HPDE6-E6E7 (cell line): ENCODE measurements at regions not wholly inside any gene's neighbourhood (a gene's known extent, or its start where the extent isn't known, plus 50 kb on each side); places are given as distances from the start of the nearest gene placed in this dataset.

Experiments used
- DNase-seq: peaks from one replicate; pipeline ENCODE4 v3.0.0; 2011; ENCODE audit warnings: missing footprints; ENCODE audit errors: extremely low spot score

DNA sequence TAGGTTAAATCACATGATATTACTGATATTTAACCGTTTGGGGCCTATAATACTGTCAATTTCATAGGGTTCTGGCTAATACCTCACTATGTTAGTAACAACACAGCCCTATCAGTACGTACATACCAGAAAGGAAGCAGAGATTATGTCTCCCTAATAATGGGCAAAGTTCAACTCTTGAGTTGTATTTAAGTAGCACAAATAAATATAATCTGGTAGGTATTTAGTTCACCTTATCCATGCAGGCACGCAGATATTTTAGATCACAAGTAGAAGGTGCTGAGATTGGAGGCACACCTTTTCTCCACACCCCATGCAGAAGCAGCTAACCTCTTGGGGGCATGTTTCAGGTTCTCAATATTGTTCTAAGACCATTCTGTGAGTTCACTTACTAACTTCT lies 118.9 kb downstream of the IRS1 start:
- no peak for DNase-seq

DNA sequence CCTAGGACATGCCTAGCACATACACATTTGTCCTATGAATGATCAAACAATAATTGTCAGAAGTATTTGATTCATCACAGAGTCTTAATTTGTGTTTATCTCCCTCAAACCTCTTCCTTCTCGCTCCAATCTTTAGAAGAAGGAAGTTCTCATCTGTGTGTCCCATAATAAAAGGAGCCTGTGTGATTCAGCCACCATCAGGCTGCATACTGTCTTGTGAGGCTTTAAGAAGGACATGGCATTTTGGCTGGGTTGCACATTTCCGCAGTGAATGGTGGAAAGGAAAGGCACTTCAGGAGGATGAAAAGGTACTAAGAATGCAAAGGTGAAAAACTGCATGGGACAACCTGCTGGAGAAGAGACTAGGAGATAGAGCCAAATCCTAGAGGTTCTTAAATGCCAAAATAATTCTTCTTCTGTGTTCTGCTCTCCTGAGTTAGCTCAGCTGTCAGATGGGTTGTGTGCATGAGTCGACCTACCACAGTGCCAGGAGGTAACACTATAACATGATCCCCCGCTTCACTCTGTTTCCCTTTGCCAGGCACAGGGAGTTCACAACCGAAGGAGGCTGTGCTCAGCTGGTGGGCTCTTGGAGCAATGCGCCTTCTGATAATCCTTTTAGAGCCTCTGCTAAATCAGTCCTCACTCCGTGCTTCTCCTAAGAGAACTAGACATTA lies 120.1 kb downstream of the IRS1 start:
- no peak for DNase-seq

DNA sequence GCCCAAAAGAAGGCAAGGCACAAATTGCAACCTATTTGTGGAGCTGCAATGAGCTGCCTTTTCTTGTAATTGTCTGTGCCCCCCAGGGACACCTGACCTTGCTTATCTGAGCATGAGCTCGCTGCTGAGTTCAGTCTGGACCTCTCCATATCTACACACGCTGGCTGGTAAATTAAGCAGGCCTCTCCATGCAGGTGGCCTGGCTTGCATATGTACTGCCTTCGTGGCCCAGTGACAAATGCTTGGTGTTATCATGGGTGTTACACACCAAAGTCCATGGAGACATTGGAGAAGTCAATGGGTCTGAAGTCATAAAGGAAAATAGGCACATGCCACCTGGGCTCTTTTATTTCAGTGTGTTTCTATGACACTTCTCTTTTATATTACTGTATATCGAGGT lies 121.2 kb downstream of the IRS1 start:
- no peak for DNase-seq

GRCh38 chr2:226677080-226677479 lies 122.5 kb downstream of the IRS1 start:
- DNase-seq, result no peak

GRCh38 chr2:226676618-226677017 lies 123.0 kb downstream of the IRS1 start:
- no peak for DNase-seq

DNA sequence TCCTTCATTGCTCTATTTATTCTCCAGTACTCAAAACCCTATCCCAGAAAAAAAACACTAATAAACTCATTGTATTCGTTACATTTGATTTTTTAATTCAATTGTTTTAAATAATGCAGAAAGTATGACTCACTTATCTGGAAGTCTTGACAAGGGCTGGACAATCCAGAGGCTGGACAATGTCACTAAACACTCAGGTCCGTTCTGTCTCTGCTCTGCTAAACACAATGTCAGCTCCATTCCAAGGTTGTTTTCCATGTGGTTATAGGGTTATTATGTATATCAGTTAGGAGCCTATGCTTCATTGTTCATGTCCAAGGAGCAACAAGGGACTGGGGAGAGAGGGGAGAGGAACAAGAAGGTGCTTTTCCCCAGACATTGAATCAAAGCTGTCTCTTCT lies 125.5 kb downstream of the IRS1 start:
- no peak for DNase-seq

DNA sequence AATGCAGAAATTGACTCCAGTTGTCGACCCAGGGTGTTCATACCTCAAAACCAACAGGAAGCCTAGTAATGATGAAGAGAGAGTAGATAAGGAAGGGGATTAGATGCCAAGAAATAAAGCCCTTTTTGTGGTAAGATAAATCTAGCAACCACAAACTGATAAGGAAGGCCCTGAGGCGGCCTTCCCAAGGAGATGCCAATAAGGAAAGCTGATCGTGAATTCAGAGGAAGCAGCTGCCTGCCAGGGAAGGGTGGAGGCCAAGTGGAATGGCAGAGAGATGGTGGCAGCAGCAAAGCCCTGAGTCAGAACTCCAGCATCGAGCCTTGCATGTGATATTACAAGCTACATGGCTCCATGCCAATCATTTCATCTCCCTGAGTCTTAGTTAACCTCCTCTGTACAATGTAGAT lies 126.3 kb downstream of the IRS1 start:
- peak; percentile 34 for DNase-seq

GRCh38 chr2:226671141-226671676 lies 128.4 kb downstream of the IRS1 start:
- no peak for DNase-seq

DNA sequence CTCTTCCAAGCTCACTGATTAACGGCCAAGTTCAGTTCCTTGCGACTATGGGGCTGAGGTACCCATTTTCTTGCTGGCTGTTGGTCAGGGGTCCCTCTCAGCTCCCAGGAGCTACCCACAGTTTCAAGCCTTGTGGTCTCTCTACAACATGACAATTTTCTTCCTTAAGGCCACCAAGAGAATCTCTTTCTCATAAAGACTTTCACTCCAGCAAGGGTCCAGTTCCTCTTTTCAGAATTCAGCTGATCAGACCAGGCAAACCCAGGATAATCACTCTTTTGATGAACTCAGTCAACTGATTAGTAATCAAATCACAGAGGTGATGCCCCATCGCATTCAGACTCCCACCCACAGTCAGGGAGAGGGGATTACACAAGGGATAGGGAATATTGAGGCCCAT lies 129.7 kb downstream of the IRS1 start:
- DNase-seq, result no peak

DNA sequence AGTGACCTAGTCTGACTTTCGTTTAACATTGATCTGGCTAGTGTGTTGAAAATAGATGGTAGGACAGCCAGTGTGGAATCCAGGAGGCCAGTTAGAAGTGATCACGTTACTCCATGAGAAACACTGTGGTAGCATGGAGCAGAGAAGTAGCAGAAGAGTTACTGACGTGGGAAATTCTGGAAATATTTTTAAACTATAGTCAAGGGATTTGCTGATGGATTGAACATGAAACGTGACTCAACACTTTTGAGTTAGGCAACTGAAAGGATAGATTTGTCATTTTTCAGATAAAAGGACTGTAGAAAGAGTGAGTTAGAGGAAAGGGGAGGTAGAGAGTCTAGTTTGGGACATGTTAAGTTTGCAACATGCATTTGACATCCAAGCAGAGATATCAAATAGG lies 130.4 kb downstream of the IRS1 start:
- no peak for DNase-seq

GRCh38 chr2:226667736-226668135 lies 131.9 kb downstream of the IRS1 start:
- DNase-seq, result no peak

- no peak for DNase-seq
Measured at GRCh38 chr2:226665306-226665831, 134.3 kb downstream of the IRS1 start.

DNA sequence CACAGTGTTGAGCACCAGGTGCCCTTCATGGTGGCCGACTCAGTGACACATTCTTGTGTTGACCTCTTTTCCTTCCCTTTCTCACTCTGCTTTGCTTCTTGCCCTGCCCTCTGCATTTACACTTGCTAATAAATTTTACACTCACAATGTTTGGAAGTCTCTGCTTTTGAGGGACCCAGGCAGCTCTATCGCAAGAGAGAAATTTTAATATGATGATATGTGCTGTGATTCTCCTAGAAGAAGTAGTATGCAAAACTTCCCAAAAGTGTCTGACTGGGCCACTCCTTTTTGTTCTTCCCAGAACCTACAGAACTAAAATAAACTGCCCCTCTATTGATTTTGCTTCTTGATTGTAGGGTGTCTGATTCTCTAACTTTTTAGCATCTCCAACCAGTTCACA lies 135.0 kb downstream of the IRS1 start:
- no peak for DNase-seq

GRCh38 chr2:226664140-226664539 lies 135.5 kb downstream of the IRS1 start:
- DNase-seq, result no peak

DNA sequence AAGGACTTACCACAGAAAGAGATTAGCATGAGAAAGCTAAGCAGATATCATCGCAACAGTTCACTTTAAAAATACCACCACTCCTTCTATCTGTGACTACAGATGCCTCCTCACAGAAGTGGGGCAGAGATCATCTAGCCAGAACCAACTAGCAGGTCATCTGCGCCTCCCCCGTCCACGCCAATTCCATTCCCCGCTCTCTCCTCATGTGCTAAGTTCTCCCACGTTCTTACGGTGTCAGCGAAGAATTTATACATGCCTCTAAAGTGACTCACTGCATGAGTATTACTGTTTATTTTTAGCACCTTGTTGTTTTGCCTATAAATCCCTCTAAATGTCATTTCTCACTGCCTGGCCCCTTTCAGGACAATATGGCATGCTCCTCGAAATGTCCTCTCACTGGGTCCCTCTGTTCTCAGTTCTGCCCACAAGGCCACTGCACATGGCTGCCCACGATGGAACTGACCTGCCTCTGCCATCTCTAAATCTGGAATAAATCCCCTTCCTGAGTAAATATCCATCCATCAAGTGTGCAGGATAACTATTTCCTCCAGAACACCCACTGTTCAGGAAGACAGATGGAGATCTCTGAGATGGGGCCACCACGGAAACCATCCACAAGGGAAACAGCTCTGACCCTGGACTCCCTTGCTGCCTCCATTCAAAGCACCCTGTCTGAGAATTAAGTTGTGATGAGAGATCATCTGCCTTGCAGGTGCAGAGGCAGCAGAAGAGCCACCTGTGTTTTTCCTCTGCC lies 137.7 kb downstream of the IRS1 start:
- peak; percentile 72 for DNase-seq

GRCh38 chr2:226660526-226660925 lies 139.1 kb downstream of the IRS1 start:
- no peak for DNase-seq

DNA sequence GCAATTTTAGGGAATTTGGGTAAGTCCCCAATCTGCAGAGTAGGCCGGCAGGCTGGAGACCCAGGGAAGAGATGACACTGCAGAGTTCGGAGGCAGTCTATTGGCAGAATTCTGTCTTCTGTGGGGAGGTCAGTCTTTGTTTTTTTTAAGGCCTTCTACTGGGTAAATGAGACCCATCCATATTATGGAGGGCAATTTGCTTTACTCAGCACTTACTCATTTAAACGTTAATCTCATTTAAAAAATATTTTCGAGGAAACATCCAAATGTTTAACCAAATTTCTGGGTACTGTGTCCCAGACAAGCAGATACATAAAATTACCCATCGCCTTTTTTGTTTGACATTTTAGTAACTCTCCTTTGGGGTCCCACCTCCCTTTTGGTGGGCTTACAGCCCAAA lies 139.5 kb downstream of the IRS1 start:
- DNase-seq, result no peak

DNA sequence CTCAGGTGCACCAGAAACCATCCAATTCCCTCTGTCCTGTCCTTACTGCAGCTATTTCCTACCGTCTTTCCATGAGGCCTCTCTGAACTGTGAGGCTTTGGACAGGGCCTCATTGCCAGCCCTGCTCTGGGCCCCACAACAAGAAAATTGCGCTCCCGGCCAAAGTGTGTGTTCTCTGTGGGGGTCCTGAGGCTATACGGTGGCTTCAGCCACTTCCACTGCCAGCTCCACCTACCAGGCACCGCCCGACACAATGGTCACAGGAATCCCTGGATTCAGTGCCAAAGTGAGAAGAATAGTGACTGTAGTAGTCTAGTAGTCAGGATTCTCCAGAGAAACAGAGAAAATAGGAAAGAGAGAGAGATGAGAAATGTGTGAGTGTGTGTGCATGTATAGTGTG lies 140.2 kb downstream of the IRS1 start:
- no peak for DNase-seq

DNA sequence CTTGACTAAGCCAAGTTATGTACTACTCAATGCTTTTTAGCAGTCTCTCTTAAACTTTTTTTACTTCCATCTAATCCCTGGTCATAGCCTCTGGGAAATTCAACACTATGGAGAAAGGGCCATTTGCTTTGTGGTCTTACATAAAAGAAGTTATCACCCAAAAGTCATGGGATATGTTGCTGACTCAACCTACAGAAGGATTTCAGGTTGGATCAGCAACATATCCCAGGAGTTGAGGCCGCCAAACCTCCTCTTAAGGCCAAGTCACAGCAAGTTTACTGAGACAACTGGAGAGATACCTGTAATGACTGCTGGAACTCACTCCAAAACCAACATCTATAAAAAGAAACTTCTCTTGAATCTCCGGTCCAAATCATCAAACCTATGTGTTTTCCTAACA lies 141.1 kb downstream of the IRS1 start:
- no peak for DNase-seq

- no peak for DNase-seq
Measured at GRCh38 chr2:226657340-226658053, 142.1 kb downstream of the IRS1 start.

DNA sequence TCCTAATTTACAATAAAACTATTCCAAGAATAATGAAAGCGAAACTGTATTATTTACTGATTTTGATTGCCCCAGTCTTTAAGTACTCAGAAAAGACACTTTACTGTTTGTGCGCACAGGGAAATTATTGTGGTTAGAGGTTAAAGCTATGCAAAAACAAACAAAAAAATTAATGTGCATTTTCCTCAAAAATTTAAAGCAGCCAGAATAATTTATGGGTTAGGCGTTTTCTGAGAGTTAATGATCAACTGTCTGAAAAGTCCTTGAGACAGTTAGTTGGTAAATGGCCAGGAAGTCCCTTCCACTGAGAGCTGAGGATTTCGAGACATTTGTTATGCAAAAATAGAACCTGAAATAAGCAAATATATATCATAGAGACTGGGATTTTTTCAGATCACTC lies 143.3 kb downstream of the IRS1 start:
- DNase-seq, result no peak

DNA sequence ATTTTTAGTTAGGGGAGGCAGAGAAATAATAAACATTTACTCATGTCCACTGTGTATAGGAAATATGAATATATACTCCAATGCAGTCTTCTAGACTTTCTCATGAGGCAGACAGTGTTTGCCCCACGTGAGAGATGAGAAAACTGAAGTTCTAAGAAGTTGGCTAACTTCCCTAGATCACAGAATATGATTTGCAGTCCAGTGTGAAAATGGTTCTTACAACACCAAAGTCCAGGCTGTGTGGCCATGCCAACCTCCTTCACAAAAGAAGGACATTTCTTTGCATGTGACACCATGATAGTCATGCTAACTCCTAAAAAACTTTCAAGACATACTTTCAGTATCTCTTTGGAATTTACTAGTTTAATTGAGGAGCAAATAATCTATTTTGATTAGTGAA lies 143.7 kb downstream of the IRS1 start:
- no peak for DNase-seq
